ENCODE measurements at regions not wholly inside any gene's neighbourhood (a gene's known extent, or its start where the extent isn't known, plus 50 kb on each side); places are given as distances from the start of the nearest gene placed in this dataset.
A peak's percentile ranks its signal among the peaks of the same experiment; 100 is the strongest.

GRCh38 chr2:198324071-198324470 lies 519.7 kb downstream of the PLCL1 start:
- no peak for DNase-seq

GRCh38 chr2:198322275-198322674 lies 517.9 kb downstream of the PLCL1 start:
- DNase-seq, result no peak

- no peak for DNase-seq
Measured at GRCh38 chr2:198321522-198322088, 517.2 kb downstream of the PLCL1 start.

GRCh38 chr2:198316852-198317396 lies 512.5 kb downstream of the PLCL1 start:
- DNase-seq, result no peak

- DNase-seq, result no peak
Measured at GRCh38 chr2:198315791-198316630, 511.6 kb downstream of the PLCL1 start.

- peak; percentile 24 for DNase-seq
Measured at GRCh38 chr2:198314559-198315153, 510.3 kb downstream of the PLCL1 start.

- no peak for DNase-seq
Measured at GRCh38 chr2:198312596-198313483, 508.4 kb downstream of the PLCL1 start.

- DNase-seq, result no peak
Measured at GRCh38 chr2:198311020-198311419, 506.6 kb downstream of the PLCL1 start.

GRCh38 chr2:198309673-198310280 lies 505.4 kb downstream of the PLCL1 start:
- peak; percentile 67 for DNase-seq

GRCh38 chr2:198309081-198309480 lies 504.7 kb downstream of the PLCL1 start:
- no peak for DNase-seq

- DNase-seq, result no peak
Measured at GRCh38 chr2:198308368-198308767, 504.0 kb downstream of the PLCL1 start.

- DNase-seq, result no peak
Measured at GRCh38 chr2:198307093-198307492, 502.7 kb downstream of the PLCL1 start.

GRCh38 chr2:198304859-198305258 lies 500.5 kb downstream of the PLCL1 start:
- no peak for DNase-seq

GRCh38 chr2:198297350-198297749 lies 493.0 kb downstream of the PLCL1 start:
- no peak for DNase-seq

GRCh38 chr2:198296665-198297308 lies 492.4 kb downstream of the PLCL1 start:
- DNase-seq, result peak; percentile 59

GRCh38 chr2:198293281-198293680 lies 488.9 kb downstream of the PLCL1 start:
- no peak for DNase-seq

GRCh38 chr2:198289811-198290210 lies 485.4 kb downstream of the PLCL1 start:
- DNase-seq, result no peak

- no peak for DNase-seq
Measured at GRCh38 chr2:198287706-198288105, 483.3 kb downstream of the PLCL1 start.

- DNase-seq, result no peak
Measured at GRCh38 chr2:198285216-198285615, 480.8 kb downstream of the PLCL1 start.

- DNase-seq, result no peak
Measured at GRCh38 chr2:198283146-198283545, 478.8 kb downstream of the PLCL1 start.

GRCh38 chr2:198282061-198282460 lies 477.7 kb downstream of the PLCL1 start:
- DNase-seq, result no peak

- DNase-seq, result no peak
Measured at GRCh38 chr2:198280145-198280544, 475.8 kb downstream of the PLCL1 start.
